ENCODE measurements at regions not wholly inside any gene's neighbourhood (a gene's known extent, or its start where the extent isn't known, plus 50 kb on each side); places are given as distances from the start of the nearest gene placed in this dataset.

DNA sequence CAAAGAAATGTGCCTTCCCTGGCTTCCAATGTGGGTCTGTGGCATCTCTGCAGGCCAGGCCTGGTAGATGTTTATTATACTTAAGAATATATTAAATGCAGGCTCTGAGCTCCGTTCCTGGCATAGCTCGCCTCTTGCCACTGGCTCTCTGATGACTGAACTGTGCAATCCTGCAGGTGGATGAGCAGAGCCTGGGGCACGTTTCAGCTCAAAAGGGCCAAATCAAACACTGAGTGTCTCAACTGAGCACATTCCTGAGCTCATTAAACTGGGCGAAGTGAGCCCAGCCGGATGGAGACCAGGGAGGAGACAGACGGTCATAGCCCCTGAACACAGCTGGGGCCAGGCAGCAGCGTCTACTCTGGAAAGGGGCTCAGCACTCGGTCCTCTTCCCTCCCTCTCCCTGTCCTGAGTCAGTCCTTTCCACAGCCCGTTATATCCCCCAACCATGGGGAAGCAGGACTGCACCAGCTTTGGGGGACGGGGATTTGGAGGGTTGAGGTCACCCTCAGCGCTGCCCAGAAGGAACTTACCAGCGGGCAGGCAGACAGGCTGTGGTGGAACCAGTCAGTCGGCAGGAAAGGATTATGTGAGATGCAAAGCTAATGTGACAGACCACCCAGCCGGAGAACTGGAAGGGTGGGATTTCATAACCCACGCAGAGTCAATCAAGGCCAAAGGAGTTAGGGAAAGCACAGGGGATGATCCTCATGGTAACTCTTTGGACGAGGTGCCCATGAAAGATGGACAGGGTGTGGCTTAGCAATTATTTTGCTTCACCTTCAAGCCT is 77.4 kb upstream of the ANKRD34C start:
- H3K36me3 Mint-ChIP-seq (ENCODE audit: insufficient read depth): no peaks in the 10 kb centered on the region
- peaks cover 81% of the 10 kb centered on the region for H3K27me3 Mint-ChIP-seq
- H3K4me1 Mint-ChIP-seq: no peaks in the 10 kb centered on the region
- no peak overlapping the region for H3K4me3 Mint-ChIP-seq
- DNase-seq (ENCODE audit: low spot score in 2 of 2) (no peak), ATAC-seq (replicated peaks; ENCODE audit: extremely low read depth, poor library complexity, severe bottlenecking) (no peak)
- no peak overlapping the region for H3K27ac Mint-ChIP-seq (ENCODE audit: low read depth)
- H3K9me3 Mint-ChIP-seq: no peaks in the 10 kb centered on the region

DNA sequence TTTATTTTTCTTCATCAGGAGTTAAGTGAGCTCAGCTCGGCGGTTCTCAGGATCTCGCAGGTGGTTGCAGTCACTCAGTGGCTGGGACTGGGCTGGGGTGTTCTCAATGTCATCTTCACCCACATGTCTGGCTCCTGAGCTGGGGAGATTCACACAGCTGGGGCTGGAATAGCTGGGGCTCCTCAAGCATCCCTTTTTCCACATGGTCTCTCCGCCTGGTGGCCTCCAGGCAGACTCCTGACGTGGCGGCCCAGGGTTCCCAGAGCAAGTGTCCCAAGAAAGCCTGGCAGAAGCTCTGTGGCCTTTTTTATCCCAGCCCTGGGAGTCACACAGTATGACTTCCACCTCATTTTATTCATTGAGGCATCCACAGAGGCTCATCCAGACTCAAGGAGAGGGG is 84.1 kb upstream of the ANKRD34C start:
- ATAC-seq (replicated peaks; ENCODE audit: extremely low read depth, poor library complexity, severe bottlenecking) (no peak), DNase-seq (ENCODE audit: low spot score in 2 of 2) (no peak)
- Mint-ChIP-seq H3K4me3 (no peak overlapping the region), H3K36me3 (ENCODE audit: insufficient read depth) (peaks cover 3% of the 10 kb centered on the region), H3K27ac (ENCODE audit: low read depth) (no peak overlapping the region), H3K27me3 (peaks cover 47% of the 10 kb centered on the region), H3K9me3 (no peaks in the 10 kb centered on the region), H3K4me1 (no peaks in the 10 kb centered on the region)

DNA sequence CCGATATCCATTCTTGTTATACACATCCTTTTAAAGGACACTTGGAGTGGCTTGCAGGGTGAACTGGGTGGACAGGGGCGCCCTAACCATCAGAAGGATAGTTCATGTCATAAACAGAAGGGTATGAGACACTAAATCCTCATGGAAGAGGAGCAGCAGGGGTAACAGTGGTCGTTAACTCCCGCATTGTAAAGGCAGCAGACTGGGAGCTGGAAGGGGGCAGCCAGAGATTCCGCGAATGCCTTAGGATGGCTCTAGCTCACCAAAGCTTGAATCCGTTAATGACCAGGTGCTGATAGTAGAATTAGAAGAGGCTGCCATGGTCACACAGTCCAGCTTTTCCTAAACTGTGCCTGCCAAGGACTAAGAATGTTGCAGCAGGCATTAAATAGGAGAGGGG is 85.2 kb upstream of the ANKRD34C start:
- H3K36me3 Mint-ChIP-seq (ENCODE audit: insufficient read depth): peaks cover 3% of the 10 kb centered on the region
- DNase-seq (ENCODE audit: low spot score in 2 of 2): no peak
- no peak overlapping the region for H3K27ac Mint-ChIP-seq (ENCODE audit: low read depth)
- H3K4me3 Mint-ChIP-seq: no peak overlapping the region
- H3K9me3 Mint-ChIP-seq: no peaks in the 10 kb centered on the region
- H3K4me1 Mint-ChIP-seq: no peaks in the 10 kb centered on the region
- peaks cover 38% of the 10 kb centered on the region for H3K27me3 Mint-ChIP-seq
- no peak for ATAC-seq (replicated peaks; ENCODE audit: extremely low read depth, poor library complexity, severe bottlenecking)

DNA sequence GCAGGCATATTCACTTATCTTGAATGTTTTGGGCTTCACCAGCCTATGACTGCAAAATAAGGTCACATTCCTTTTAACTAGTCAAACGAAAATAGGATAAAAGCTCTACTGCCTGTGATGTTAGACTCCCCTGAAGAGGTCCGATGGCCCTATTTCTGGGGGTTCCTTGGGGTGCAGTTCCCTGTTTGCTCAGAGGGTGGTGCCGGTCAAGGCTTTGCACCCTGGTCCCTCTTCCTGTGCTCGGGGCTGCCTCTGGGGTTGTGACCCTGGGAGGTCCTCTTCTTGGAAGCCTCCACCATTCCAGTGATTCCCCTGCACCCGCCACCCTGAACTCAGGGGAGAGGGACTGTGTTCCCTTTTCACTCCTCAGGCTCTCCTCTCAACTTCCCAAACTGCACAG is 86.7 kb upstream of the ANKRD34C start:
- ATAC-seq (replicated peaks; ENCODE audit: extremely low read depth, poor library complexity, severe bottlenecking) (no peak), DNase-seq (ENCODE audit: low spot score in 2 of 2) (no peak)
- peaks cover 3% of the 10 kb centered on the region for H3K36me3 Mint-ChIP-seq (ENCODE audit: insufficient read depth)

DNA sequence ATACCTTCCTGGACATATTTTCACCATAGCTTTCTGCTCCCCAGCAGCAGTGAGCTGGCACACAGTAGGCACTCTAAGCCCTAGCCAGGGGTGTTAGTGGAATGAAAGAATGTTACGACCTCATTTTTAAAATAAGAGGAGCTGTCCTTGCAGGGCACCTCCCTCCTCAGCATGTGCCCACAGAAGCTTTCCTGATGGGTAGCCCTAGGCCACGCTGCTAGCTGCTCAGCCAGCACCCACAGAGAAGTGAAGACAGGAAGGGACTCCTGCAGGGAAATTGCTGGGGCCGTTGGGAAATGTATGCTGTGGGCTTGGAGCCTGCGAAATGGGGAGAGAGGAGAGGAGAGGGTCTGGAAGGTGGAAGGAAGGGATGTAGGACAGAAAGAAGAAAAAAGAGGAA is 87.3 kb upstream of the ANKRD34C start:
- Mint-ChIP-seq H3K36me3 (ENCODE audit: insufficient read depth) (peaks cover 3% of the 10 kb centered on the region), H3K9me3 (no peaks in the 10 kb centered on the region), H3K27me3 (peaks cover 46% of the 10 kb centered on the region), H3K4me1 (no peaks in the 10 kb centered on the region), H3K27ac (ENCODE audit: low read depth) (no peak overlapping the region), H3K4me3 (no peak overlapping the region)
- ATAC-seq (replicated peaks; ENCODE audit: extremely low read depth, poor library complexity, severe bottlenecking): no peak
- DNase-seq (ENCODE audit: low spot score in 2 of 2): no peak

More for the DNA sequence above, 86.7 kb upstream of the ANKRD34C start:
- Mint-ChIP-seq H3K4me1 (no peaks in the 10 kb centered on the region), H3K4me3 (no peak overlapping the region), H3K9me3 (no peaks in the 10 kb centered on the region), H3K27me3 (peaks cover 43% of the 10 kb centered on the region), H3K27ac (ENCODE audit: low read depth) (no peak overlapping the region)

DNA sequence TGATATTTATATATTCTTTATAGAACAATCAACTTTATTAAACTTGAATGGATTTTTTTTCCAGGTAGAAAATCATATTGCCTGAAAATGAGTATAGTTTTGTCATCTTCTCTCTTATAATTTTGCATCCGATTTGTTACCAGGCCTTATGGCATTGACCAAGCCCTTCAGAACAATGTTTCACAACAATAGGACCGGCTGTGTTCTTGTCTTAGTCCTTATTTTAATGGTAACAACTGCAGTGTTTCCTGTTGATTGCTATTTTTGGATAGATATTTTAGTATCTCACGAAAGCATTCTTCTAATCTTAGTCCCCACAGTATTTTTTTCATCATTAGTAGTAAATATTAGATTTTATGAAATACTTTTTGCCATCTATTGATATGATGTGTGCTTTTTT is 88.1 kb upstream of the ANKRD34C start:
- Mint-ChIP-seq H3K9me3 (no peaks in the 10 kb centered on the region), H3K27ac (ENCODE audit: low read depth) (no peak overlapping the region), H3K27me3 (peaks cover 43% of the 10 kb centered on the region), H3K4me3 (no peak overlapping the region), H3K4me1 (no peaks in the 10 kb centered on the region), H3K36me3 (ENCODE audit: insufficient read depth) (peaks cover 3% of the 10 kb centered on the region)
- DNase-seq (ENCODE audit: low spot score in 2 of 2) (no peak), ATAC-seq (replicated peaks; ENCODE audit: extremely low read depth, poor library complexity, severe bottlenecking) (no peak)

DNA sequence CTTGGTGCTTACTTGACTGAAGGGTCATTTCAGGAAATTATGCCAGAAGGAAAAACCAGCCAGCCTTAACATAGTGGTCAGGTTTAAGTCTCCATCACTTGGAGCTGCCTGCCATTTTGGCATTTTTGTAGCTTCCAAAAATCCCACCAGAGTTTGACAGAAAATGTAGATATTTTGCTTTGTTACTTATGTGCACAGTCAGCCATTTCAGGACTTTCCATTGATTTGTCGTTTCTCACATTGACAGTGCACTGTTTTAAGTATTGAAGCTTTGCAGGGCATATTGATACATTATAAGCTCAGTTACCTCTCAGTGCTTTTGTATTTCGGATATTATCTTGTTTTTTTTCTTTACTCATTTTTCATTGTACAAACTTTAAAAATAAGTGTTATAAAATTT is 89.0 kb upstream of the ANKRD34C start:
- Mint-ChIP-seq H3K9me3 (no peaks in the 10 kb centered on the region), H3K4me1 (no peaks in the 10 kb centered on the region)

DNA sequence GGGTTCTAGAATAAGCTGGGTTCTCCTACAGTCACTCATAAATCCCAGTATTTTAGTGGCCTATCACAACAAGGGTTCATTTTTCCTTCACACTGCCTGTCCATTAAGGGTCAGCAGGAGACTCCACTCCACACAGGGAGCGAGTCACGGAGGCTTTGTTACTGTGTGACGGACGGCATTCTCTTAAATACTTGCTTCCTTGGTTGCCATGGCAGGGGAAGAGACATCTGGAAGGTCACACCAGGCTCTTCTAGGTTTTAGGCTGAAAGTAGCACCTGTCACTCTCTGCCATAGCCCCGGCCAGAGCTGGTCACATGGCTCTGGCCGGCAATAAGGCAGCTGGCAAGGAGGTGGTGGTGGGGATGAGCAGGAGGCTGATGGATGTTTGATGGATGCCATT is 89.4 kb upstream of the ANKRD34C start:
- no peak for ATAC-seq (replicated peaks; ENCODE audit: extremely low read depth, poor library complexity, severe bottlenecking)
- Mint-ChIP-seq H3K27ac (ENCODE audit: low read depth) (no peak overlapping the region), H3K9me3 (no peaks in the 10 kb centered on the region), H3K36me3 (ENCODE audit: insufficient read depth) (peaks cover 3% of the 10 kb centered on the region), H3K4me1 (no peaks in the 10 kb centered on the region), H3K4me3 (no peak overlapping the region), H3K27me3 (peaks cover 40% of the 10 kb centered on the region)
- DNase-seq (ENCODE audit: low spot score in 2 of 2): no peak

More for the DNA sequence above, 89.0 kb upstream of the ANKRD34C start:
- Mint-ChIP-seq H3K27me3 (peaks cover 40% of the 10 kb centered on the region), H3K4me3 (no peak overlapping the region), H3K27ac (ENCODE audit: low read depth) (no peak overlapping the region), H3K36me3 (ENCODE audit: insufficient read depth) (peaks cover 3% of the 10 kb centered on the region)
- ATAC-seq (replicated peaks; ENCODE audit: extremely low read depth, poor library complexity, severe bottlenecking) (no peak), DNase-seq (ENCODE audit: low spot score in 2 of 2) (no peak)

DNA sequence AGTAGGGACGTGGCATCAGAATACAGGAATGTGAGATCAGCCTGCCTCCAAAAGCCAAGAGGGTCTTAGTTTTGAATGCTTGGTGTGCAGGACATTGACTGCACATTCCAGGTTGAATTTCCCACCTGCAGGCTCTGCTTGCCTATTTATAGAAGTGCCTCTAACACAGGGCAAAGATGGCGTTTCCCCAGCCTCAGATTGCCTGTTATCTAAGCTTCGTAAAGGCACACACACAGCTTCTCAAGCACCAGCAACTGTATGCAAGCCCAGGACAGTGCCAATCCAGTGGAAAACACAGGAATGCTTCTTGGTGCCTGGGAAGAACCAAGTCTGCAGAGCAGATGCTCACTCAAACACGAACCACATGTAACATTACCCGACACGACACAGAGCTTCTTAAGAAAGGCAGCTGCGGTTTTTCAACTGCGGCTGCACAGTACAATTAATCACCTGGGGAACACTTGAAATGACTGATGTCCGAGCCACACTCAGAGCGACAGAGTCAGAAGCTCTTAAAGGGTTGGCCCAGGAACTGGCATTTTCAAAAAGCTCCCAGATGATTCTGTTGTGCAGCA is 90.0 kb upstream of the ANKRD34C start:
- DNase-seq (ENCODE audit: low spot score in 2 of 2) (no peak), ATAC-seq (replicated peaks; ENCODE audit: extremely low read depth, poor library complexity, severe bottlenecking) (no peak)
- Mint-ChIP-seq H3K27me3 (peaks cover 40% of the 10 kb centered on the region), H3K4me1 (no peaks in the 10 kb centered on the region), H3K9me3 (no peaks in the 10 kb centered on the region), H3K36me3 (ENCODE audit: insufficient read depth) (peaks cover 3% of the 10 kb centered on the region), H3K4me3 (no peak overlapping the region), H3K27ac (ENCODE audit: low read depth) (no peak overlapping the region)

DNA sequence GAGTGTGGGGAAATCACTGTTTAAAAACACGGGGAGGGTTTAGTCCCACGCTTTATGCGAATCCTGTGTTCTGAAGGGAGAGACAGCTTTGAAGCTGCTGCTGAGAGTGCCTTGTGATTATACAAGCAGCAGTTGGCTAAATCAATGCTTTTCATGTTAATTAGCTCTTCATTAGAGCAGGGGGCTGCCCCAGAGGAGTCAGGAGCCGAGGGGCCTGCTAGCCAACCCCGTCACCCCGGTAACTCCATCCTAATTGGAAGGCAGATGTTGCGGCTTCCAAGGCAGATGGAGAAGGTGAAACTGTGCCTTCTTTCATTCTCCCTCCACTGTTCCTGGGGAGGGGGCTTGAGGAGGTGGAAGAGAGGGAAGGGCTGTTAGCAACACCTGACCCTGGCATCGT is 92.4 kb upstream of the ANKRD34C start:
- H3K36me3 Mint-ChIP-seq (ENCODE audit: insufficient read depth): peaks cover 1% of the 10 kb centered on the region
- ATAC-seq (replicated peaks; ENCODE audit: extremely low read depth, poor library complexity, severe bottlenecking) (no peak), DNase-seq (ENCODE audit: low spot score in 2 of 2) (no peak)
- H3K4me3 Mint-ChIP-seq: no peak overlapping the region
- no peaks in the 10 kb centered on the region for H3K9me3 Mint-ChIP-seq
- no peak overlapping the region for H3K27ac Mint-ChIP-seq (ENCODE audit: low read depth)
- no peaks in the 10 kb centered on the region for H3K4me1 Mint-ChIP-seq
- H3K27me3 Mint-ChIP-seq: peaks cover 29% of the 10 kb centered on the region

DNA sequence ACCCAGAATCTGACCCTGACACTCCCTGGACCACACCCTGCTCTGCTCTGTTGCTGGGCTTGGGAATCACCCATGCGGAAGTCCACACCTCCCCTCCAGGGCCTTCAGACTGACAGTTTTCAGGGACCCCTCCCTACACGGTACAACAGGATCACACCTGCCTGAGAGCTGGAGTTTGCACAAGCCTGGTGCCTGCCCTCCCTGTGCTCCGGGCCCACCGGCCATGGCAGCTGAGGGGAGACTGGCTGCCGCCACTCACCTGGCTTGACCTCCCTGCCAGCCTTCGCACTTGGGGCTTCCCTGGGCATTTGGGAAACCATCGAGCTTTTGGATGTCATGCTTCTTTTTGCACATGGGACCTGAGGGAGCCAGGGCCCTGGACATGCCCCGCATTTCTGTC is 95.9 kb upstream of the ANKRD34C start:
- no peaks in the 10 kb centered on the region for H3K4me1 Mint-ChIP-seq
- no peak overlapping the region for H3K27ac Mint-ChIP-seq (ENCODE audit: low read depth)

DNA sequence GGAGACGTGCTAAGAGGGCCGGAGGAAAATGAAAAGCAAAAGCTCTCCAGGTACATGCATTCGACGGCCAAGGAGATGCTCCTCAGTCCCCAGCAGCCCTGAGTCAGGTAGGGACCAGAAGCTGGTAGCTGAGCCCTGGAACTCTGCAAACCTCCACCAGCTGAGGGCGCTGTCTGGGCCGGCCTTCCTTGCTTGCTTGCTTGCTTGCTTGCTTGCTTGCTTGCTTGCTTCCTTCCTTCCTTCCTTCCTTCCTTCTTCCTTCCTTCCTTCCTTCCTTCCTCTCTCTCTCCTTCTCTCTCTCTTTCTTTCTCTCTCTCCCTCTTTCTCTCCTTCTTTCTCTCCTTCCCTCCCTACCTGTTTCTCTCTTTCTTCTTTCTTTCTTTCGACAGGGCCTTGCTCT is 94.6 kb upstream of the RASGRF1 start:
- ATAC-seq (replicated peaks; ENCODE audit: extremely low read depth, poor library complexity, severe bottlenecking): no peak
- Mint-ChIP-seq H3K27me3 (peaks cover 20% of the 10 kb centered on the region), H3K4me3 (no peak overlapping the region), H3K36me3 (ENCODE audit: insufficient read depth) (peaks cover 1% of the 10 kb centered on the region), H3K9me3 (no peaks in the 10 kb centered on the region), H3K27ac (ENCODE audit: low read depth) (no peak overlapping the region), H3K4me1 (no peaks in the 10 kb centered on the region)
- DNase-seq (ENCODE audit: low spot score in 2 of 2): no peak

More for the DNA sequence above, 95.9 kb upstream of the ANKRD34C start:
- no peak for ATAC-seq (replicated peaks; ENCODE audit: extremely low read depth, poor library complexity, severe bottlenecking)
- Mint-ChIP-seq H3K36me3 (ENCODE audit: insufficient read depth) (peaks cover 1% of the 10 kb centered on the region), H3K9me3 (no peaks in the 10 kb centered on the region), H3K4me3 (no peak overlapping the region), H3K27me3 (peaks cover 31% of the 10 kb centered on the region)
- no peak for DNase-seq (ENCODE audit: low spot score in 2 of 2)

DNA sequence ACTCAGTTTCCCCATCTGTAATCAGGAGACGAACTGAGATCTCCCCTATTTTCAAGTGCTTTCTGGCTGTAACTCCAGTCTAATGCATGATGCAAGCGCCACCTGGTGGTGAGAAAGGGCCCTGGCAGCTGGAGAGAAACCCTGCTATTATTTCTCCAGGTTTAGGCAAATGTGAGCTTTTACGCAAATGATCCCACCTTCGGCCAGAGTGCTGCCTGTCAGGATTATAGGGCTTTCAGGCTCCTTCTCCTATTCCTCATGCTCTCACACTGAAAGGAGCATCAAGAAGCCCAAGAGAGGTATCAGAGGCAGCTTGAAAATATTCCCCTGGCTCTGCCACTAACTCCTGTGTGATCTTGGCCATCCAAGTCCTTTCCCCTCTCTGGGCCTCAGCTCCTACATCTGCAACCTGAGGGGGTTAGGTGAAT is 93.9 kb upstream of the RASGRF1 start:
- DNase-seq (ENCODE audit: low spot score in 2 of 2) (peak; percentile 31 to 33), ATAC-seq (replicated peaks; ENCODE audit: extremely low read depth, poor library complexity, severe bottlenecking) (no peak)
- no peaks in the 10 kb centered on the region for H3K9me3 Mint-ChIP-seq
- H3K4me1 Mint-ChIP-seq: no peaks in the 10 kb centered on the region
- H3K4me3 Mint-ChIP-seq: no peak overlapping the region
- H3K36me3 Mint-ChIP-seq (ENCODE audit: insufficient read depth): peaks cover 1% of the 10 kb centered on the region
- H3K27me3 Mint-ChIP-seq: peaks cover 20% of the 10 kb centered on the region
- no peak overlapping the region for H3K27ac Mint-ChIP-seq (ENCODE audit: low read depth)

Data from central memory CD8-positive, alpha-beta T cell (primary cell).